Keratinocyte (primary cell): ENCODE measurements at regions not wholly inside any gene's neighbourhood (a gene's known extent, or its start where the extent isn't known, plus 50 kb on each side); places are given as distances from the start of the nearest gene placed in this dataset.

Source experiments
- DNase-seq: peaks from one replicate; pipeline ENCODE4 v3.0.0-alpha.2; 2011; ENCODE audit warnings: low read depth, missing footprints, low spot score
- FAIRE-seq: peaks from 2 replicates; lab custom pipeline; 2011; peaks lifted over from hg19 to GRCh38; lab: Jason Lieb, UNC
- H2AFZ ChIP-seq: 2 replicates; pipeline ENCODE4 v1.6.0; 2012; ENCODE audit warnings: low read length, control low read depth, inconsistent platforms; ENCODE audit not compliant: control insufficient read depth
- H3K27ac ChIP-seq: 2 replicates; pipeline ENCODE4 v1.5.1; 2011; ENCODE audit warnings: low read length; ENCODE audit not compliant: control insufficient read depth, insufficient read depth
- H3K27me3 ChIP-seq: 3 replicates; pipeline ENCODE4 v1.6.0; 2011; ENCODE audit warnings: low read length; ENCODE audit not compliant: control insufficient read depth, insufficient read depth; ENCODE audit errors: extremely low read depth
- H3K36me3 ChIP-seq, 2 experiments: 2 replicates in 1 of 2; 3 replicates in 1 of 2; pipeline ENCODE4 v1.5.1; 2011; ENCODE audit warnings: low read length in 2 of 2, mild to moderate bottlenecking in 1 of 2; ENCODE audit not compliant: control insufficient read depth in 2 of 2, insufficient read depth in 2 of 2; ENCODE audit errors: extremely low read depth in 1 of 2
- H3K4me1 ChIP-seq: 3 replicates; pipeline ENCODE4 v1.5.1; 2011; ENCODE audit warnings: low read length; ENCODE audit not compliant: control insufficient read depth, insufficient read depth; ENCODE audit errors: extremely low read depth
- H3K4me2 ChIP-seq: 3 replicates; pipeline ENCODE4 v1.6.0; 2011; ENCODE audit warnings: low read depth, low read length; ENCODE audit not compliant: control insufficient read depth, insufficient read depth; ENCODE audit errors: extremely low read depth
- H3K4me3 ChIP-seq, 3 experiments: fragments of 200-600 bp in 1 of 3; sonication (generic) in 1 of 3; 2 replicates in 2 of 3; 3 replicates in 1 of 3; pipeline ENCODE4 v1.5.1; 2011 to 2016; ENCODE audit warnings: low read length in 3 of 3, mild to moderate bottlenecking in 3 of 3, control low read depth in 2 of 3, inconsistent platforms in 1 of 3, low read depth in 1 of 3, mixed read lengths in 1 of 3, mixed run types in 1 of 3, moderate library complexity in 1 of 3; ENCODE audit not compliant: control insufficient read depth in 2 of 3, insufficient read depth in 2 of 3; ENCODE audit errors: extremely low read depth in 1 of 3
- H3K79me2 ChIP-seq: 2 replicates; pipeline ENCODE4 v1.6.0; 2012; ENCODE audit warnings: low read length; ENCODE audit not compliant: control insufficient read depth, insufficient read depth
- H3K9ac ChIP-seq: 3 replicates; pipeline ENCODE4 v1.6.0; 2011; ENCODE audit warnings: low read length; ENCODE audit not compliant: control insufficient read depth, insufficient read depth; ENCODE audit errors: extremely low read depth
- H3K9me1 ChIP-seq: 3 replicates; pipeline ENCODE4 v1.6.0; 2011; ENCODE audit warnings: low read length; ENCODE audit not compliant: control insufficient read depth, insufficient read depth; ENCODE audit errors: extremely low read depth
- H3K9me3 ChIP-seq: 2 replicates; pipeline ENCODE4 v1.5.1; 2012; ENCODE audit warnings: low read depth, low read length; ENCODE audit not compliant: control insufficient read depth
- H4K20me1 ChIP-seq: 3 replicates; pipeline ENCODE4 v1.6.0; 2011; ENCODE audit warnings: low read length; ENCODE audit not compliant: control insufficient read depth, insufficient read depth; ENCODE audit errors: extremely low read depth
- EZH2 ChIP-seq: IDR thresholded peaks from one replicate; pipeline ENCODE4 v1.6.1; 2012; ENCODE audit warnings: inconsistent platforms, mild to moderate bottlenecking, low read length, moderate library complexity
- dilution Hi-C: fragments of 300-500 bp; cut with MboI; formaldehyde crosslinking; loops from one replicate; pipeline ENCODE4 v1.7.0; 2020; ENCODE audit warnings: low sequenced_read_pairs; ENCODE audit not compliant: extremely low pct_ligation_motif_present
- TF ChIP-seq, protein P1 (sequence below), 3 experiments: IDR thresholded peaks in 1 of 3; conservative IDR thresholded peaks in 1 of 3; optimal IDR thresholded peaks in 1 of 3; 2 replicates in 2 of 3; 3 replicates in 1 of 3; pipeline versions ENCODE3 to v1.5.1; 2011; ENCODE audit warnings: low read length in 3 of 3, mild to moderate bottlenecking in 3 of 3, moderate library complexity in 2 of 3, control low read depth in 1 of 3, inconsistent platforms in 1 of 3; ENCODE audit not compliant: insufficient read depth in 2 of 3; ENCODE audit errors: extremely low read depth in 1 of 3

- H3K4me3 ChIP-seq: no peak overlapping the region
- no peaks in the 10 kb centered on the region for H3K36me3 ChIP-seq
- no peaks in the 10 kb centered on the region for H3K79me2 ChIP-seq
- H3K9ac ChIP-seq: no peak overlapping the region
- TF ChIP-seq, protein P1, sequence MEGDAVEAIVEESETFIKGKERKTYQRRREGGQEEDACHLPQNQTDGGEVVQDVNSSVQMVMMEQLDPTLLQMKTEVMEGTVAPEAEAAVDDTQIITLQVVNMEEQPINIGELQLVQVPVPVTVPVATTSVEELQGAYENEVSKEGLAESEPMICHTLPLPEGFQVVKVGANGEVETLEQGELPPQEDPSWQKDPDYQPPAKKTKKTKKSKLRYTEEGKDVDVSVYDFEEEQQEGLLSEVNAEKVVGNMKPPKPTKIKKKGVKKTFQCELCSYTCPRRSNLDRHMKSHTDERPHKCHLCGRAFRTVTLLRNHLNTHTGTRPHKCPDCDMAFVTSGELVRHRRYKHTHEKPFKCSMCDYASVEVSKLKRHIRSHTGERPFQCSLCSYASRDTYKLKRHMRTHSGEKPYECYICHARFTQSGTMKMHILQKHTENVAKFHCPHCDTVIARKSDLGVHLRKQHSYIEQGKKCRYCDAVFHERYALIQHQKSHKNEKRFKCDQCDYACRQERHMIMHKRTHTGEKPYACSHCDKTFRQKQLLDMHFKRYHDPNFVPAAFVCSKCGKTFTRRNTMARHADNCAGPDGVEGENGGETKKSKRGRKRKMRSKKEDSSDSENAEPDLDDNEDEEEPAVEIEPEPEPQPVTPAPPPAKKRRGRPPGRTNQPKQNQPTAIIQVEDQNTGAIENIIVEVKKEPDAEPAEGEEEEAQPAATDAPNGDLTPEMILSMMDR (optimal IDR thresholded peaks at IDR 0.05 in 1 of 3, IDR thresholded peaks at IDR 0.05 in 1 of 3, conservative IDR thresholded peaks at IDR 0.05 in 1 of 3; ENCODE audit: extremely low read depth in 1 of 3, insufficient read depth in 2 of 3, low read length in 3 of 3): no peak
- TF ChIP-seq EZH2: no peak
- no peaks in the 10 kb centered on the region for H3K9me3 ChIP-seq
- FAIRE-seq (no peak), DNase-seq (no peak)
- no peaks in the 10 kb centered on the region for H3K4me1 ChIP-seq
- peaks cover 2% of the 10 kb centered on the region for H4K20me1 ChIP-seq
- H2AFZ ChIP-seq: no peak overlapping the region
- H3K27me3 ChIP-seq: peaks cover 14% of the 10 kb centered on the region
- no peaks in the 10 kb centered on the region for H3K9me1 ChIP-seq
- H3K27ac ChIP-seq: no peak overlapping the region
- H3K4me2 ChIP-seq: no peak overlapping the region
- dilution Hi-C loops: no loop called here
These were observed 114.7 kb upstream of the LINGO1 start for GRCh38 chr15:77747175-77748077.

DNA sequence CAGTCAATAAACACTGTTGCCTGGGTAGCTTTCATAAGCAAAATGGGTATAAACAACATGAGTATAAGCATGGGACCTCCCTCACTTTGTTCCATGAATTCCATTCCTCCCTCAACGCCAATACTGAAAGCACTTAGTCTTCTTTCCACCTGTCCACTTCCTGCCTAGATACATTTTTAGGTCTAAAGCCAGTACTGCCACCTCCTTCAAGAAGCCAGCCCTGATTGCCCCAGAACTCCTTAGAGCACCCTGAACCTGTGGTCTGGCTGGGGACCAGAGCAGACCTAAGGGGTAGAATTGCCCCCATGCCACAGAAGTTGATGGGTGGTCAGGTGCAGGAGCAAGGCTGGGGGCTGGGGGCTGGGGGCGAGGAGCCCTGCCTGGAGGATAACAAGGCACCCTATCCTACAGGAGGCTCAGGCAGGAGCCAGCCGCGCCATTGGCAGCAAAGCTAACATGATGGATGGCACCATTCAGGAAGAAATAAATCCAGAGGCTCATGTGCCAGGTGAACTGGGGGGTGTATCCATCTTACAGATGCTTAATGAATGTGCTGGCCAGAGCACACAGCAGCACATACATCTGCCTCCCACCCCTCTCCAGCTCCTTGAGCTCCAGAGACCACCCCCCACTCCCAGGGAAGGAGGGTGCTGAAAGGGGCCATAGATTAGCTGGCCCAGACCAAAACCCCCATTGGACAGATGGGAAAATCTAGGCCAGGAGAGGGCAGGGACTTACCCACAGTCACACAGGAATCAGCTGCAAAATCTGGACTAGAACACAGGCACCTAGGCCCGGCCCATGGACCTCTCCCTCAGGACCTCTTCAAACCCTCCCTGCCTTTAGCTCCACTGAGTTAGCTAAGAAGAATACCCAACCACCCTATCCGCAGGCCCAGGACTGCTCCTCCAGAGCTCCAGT lies 113.8 kb upstream of the LINGO1 start:
- Histone ChIP-seq H2AFZ (no peak overlapping the region), H3K79me2 (no peaks in the 10 kb centered on the region), H3K4me1 (no peaks in the 10 kb centered on the region), H3K27me3 (peaks cover 14% of the 10 kb centered on the region), H3K9me1 (no peaks in the 10 kb centered on the region), H3K9me3 (no peaks in the 10 kb centered on the region), H4K20me1 (peaks cover 2% of the 10 kb centered on the region), H3K4me3 (no peak overlapping the region), H3K27ac (no peak overlapping the region), H3K36me3 (no peaks in the 10 kb centered on the region), H3K4me2 (no peak overlapping the region), H3K9ac (no peak overlapping the region)
- TF ChIP-seq, protein P1 (optimal IDR thresholded peaks at IDR 0.05 in 1 of 3, IDR thresholded peaks at IDR 0.05 in 1 of 3, conservative IDR thresholded peaks at IDR 0.05 in 1 of 3; ENCODE audit: extremely low read depth in 1 of 3, insufficient read depth in 2 of 3, low read length in 3 of 3): no peak
- no peak for TF ChIP-seq EZH2
- no peak for DNase-seq
- dilution Hi-C loops: no loop called here
- FAIRE-seq: no peak
